Neutrophil (primary cell): ENCODE measurements at regions not wholly inside any gene's neighbourhood (a gene's known extent, or its start where the extent isn't known, plus 50 kb on each side); places are given as distances from the start of the nearest gene placed in this dataset.
A peak's percentile ranks its signal among the peaks of the same experiment; 100 is the strongest.

ENCODE experiments used
- H3K27ac ChIP-seq: fragments of 200-600 bp; sonication (generic); 2 replicates; pipeline ENCODE4 v1.5.1; 2016; ENCODE audit warnings: mild to moderate bottlenecking, moderate library complexity
- H3K27me3 ChIP-seq: fragments of 200-600 bp; sonication (generic); 2 replicates; pipeline ENCODE4 v1.6.0; 2016; ENCODE audit warnings: mild to moderate bottlenecking
- H3K36me3 ChIP-seq: fragments of 200-600 bp; sonication (generic); 2 replicates; pipeline ENCODE4 v1.5.1; 2017
- H3K4me1 ChIP-seq, 2 experiments: fragments of 200-600 bp in 1 of 2; sonication (generic) in 1 of 2; 1 replicate in 1 of 2; 2 replicates in 1 of 2; pipeline versions ENCODE4 v1.5.1 to v1.6.1; 2013 to 2016; ENCODE audit warnings: low read depth in 1 of 2, low read length in 1 of 2, mild to moderate bottlenecking in 1 of 2, moderate library complexity in 1 of 2; ENCODE audit not compliant: control insufficient read depth in 1 of 2, insufficient read depth in 1 of 2
- H3K4me3 ChIP-seq, 2 experiments: fragments of 200-600 bp in 1 of 2; sonication (generic) in 1 of 2; 1 replicate in 1 of 2; 2 replicates in 1 of 2; pipeline ENCODE4 v1.5.1; 2013 to 2016; ENCODE audit warnings: low read depth in 1 of 2, low read length in 1 of 2, mild to moderate bottlenecking in 1 of 2, moderate library complexity in 1 of 2
- H3K9me3 ChIP-seq: fragments of 200-600 bp; sonication (generic); 2 replicates; pipeline ENCODE4 v1.5.1; 2016
- TF ChIP-seq, protein P1 (sequence below): fragments of 200-600 bp; sonication (generic); IDR thresholded peaks from 2 replicates; pipeline ENCODE4 v1.5.1; 2016; ENCODE audit warnings: antibody characterized with exemption

DNA sequence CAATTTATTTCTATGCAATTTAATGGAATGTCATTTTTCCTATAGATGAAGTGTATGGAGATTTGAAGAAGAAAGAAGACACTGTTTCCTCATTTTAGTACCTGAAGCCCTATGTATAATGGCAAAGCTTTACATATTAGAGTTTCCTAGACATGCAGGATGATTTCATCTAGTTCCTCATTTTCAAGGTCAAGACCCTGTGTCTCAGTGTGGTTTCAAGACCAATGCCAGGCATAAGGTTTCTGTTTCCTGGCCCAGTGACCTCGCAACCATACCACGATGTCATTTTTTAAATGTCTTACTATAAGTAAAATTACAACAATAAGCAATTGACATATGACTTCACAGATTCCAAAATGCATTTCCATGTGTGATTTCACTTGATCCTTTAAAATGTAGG, 336.5 kb upstream of the PRKCQ start:
- no peaks in the 10 kb centered on the region for H3K9me3 ChIP-seq
- no peak overlapping the region for H3K27ac ChIP-seq
- peak overlapping the region in 1 of 2 experiments; percentile 8 for H3K4me3 ChIP-seq
- H3K27me3 ChIP-seq: peaks cover 29% of the 10 kb centered on the region
- TF ChIP-seq, protein P1, sequence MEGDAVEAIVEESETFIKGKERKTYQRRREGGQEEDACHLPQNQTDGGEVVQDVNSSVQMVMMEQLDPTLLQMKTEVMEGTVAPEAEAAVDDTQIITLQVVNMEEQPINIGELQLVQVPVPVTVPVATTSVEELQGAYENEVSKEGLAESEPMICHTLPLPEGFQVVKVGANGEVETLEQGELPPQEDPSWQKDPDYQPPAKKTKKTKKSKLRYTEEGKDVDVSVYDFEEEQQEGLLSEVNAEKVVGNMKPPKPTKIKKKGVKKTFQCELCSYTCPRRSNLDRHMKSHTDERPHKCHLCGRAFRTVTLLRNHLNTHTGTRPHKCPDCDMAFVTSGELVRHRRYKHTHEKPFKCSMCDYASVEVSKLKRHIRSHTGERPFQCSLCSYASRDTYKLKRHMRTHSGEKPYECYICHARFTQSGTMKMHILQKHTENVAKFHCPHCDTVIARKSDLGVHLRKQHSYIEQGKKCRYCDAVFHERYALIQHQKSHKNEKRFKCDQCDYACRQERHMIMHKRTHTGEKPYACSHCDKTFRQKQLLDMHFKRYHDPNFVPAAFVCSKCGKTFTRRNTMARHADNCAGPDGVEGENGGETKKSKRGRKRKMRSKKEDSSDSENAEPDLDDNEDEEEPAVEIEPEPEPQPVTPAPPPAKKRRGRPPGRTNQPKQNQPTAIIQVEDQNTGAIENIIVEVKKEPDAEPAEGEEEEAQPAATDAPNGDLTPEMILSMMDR: no peak
- no peaks in the 10 kb centered on the region for H3K36me3 ChIP-seq
- peaks cover 18 to 23% of the 10 kb centered on the region in 2 experiments for H3K4me1 ChIP-seq

DNA sequence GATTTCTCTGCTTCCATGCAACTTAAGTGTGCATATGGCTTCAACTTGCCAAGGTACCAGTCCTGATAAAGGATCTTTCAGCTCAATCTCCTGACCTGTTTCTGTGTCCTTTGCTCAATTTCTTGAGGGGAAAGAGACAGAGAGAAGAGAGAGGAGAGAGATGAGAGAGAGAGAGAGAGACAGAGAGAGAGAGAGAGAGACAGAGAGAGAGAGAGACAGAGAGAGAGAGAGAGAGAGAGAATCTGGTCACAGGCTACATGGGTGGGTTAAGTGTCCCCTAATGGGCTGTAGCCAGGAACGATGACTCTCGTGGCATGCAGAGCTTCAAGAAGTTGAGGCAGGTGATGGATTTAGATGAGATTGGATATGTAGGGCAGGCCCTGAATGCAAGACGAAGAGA, 335.2 kb upstream of the PRKCQ start:
- H3K4me1 ChIP-seq: peaks cover 16 to 21% of the 10 kb centered on the region in 2 experiments
- no peak overlapping the region for H3K27ac ChIP-seq
- H3K4me3 ChIP-seq: no peak overlapping the region
- TF ChIP-seq, protein P1: no peak
- no peaks in the 10 kb centered on the region for H3K36me3 ChIP-seq
- H3K27me3 ChIP-seq: peaks cover 29% of the 10 kb centered on the region
- H3K9me3 ChIP-seq: no peaks in the 10 kb centered on the region

DNA sequence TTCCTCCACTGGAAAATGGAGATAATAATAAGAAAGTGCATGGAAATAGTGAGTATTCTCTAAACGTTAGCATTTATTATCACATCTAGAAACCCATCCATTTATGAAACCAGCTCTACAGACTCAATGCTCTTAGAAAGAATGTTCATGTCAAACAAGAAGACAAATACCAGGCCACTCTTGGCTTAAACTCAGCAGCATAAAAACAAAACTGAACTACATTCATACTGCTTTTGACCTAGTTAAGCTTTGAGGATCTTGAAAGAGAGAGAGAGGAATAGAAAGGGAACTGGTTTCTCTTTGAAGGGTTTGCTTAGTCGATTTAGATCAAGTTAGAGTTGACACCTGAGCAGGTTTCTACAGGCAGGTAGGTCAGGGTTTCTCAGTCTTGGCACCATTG, 332.9 kb upstream of the PRKCQ start:
- Histone ChIP-seq H3K36me3 (no peaks in the 10 kb centered on the region), H3K9me3 (no peaks in the 10 kb centered on the region), H3K27me3 (peaks cover 29% of the 10 kb centered on the region), H3K4me3 (no peak overlapping the region), H3K4me1 (peaks cover 10 to 15% of the 10 kb centered on the region in 2 experiments), H3K27ac (no peak overlapping the region)
- TF ChIP-seq, protein P1: no peak

DNA sequence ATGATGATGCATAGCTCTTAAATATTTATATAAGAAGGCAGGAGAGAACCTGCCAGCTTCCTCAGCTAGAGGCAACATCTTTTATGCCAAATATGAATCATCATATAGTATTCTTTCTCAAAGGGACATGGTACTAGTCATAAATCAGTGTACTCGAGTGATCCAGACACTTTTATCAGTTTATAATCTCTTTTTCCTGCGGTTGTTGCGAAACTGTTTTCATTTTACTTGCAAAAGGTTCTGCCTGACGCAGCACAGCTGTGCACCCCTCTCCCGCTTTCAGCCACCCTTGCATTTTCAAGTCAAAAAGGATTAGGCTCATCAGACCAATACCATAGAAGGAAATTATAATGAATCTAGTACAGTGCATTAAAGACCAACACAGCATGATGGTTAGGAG, 332.3 kb upstream of the PRKCQ start:
- H3K27ac ChIP-seq: no peak overlapping the region
- H3K4me1 ChIP-seq: peaks cover 9 to 11% of the 10 kb centered on the region in 2 experiments
- TF ChIP-seq, protein P1: no peak
- no peaks in the 10 kb centered on the region for H3K9me3 ChIP-seq
- no peaks in the 10 kb centered on the region for H3K36me3 ChIP-seq
- no peak overlapping the region for H3K4me3 ChIP-seq
- peaks cover 29% of the 10 kb centered on the region for H3K27me3 ChIP-seq

DNA sequence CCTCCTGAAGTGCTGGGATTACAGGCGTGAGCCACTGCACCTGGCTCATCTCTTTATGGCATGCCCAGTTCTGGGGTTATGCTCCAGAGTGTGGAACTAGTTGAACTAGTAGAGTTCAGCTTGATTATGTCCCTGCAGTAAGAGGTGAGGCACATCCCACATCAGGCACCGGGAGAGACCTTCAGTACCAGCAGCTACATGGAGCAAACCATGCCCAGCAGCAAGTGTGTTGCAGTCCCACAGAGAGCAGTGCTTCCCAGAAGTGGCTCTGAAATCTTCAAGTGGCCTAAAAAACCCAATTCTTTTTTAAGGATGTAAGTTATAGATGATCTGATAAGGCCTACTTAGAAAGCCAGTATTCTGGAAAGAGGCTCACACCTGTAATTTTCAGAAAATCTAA, 331.9 kb upstream of the PRKCQ start:
- Histone ChIP-seq H3K36me3 (no peaks in the 10 kb centered on the region), H3K27me3 (peaks cover 29% of the 10 kb centered on the region), H3K4me3 (no peak overlapping the region), H3K4me1 (peaks cover 5 to 7% of the 10 kb centered on the region in 2 experiments), H3K27ac (no peak overlapping the region), H3K9me3 (no peaks in the 10 kb centered on the region)
- TF ChIP-seq, protein P1: no peak
